GM12891 (cell line): ENCODE measurements at regions not wholly inside any gene's neighbourhood (a gene's known extent, or its start where the extent isn't known, plus 50 kb on each side); places are given as distances from the start of the nearest gene placed in this dataset.
A peak's percentile ranks its signal among the peaks of the same experiment; 100 is the strongest.

Experiments used
- DNase-seq: peaks from one replicate; pipeline ENCODE4 v3.0.0; 2011; ENCODE audit warnings: low spot score; ENCODE audit not compliant: insufficient read length
- FAIRE-seq: peaks from 2 replicates; lab custom pipeline; 2011; peaks lifted over from hg19 to GRCh38; lab: Jason Lieb, UNC
- PAX5 ChIP-seq: IDR thresholded peaks from 2 replicates; pipeline ENCODE4 v1.6.1; 2011; ENCODE audit warnings: low read length, moderate library complexity, mild to moderate bottlenecking; ENCODE audit not compliant: insufficient read depth, severe bottlenecking
- POLR2A ChIP-seq: IDR thresholded peaks from 2 replicates; pipeline ENCODE4 v1.6.1; 2011; ENCODE audit warnings: low read depth, low read length, control low read depth
- POLR2AphosphoS5 ChIP-seq: IDR thresholded peaks from 2 replicates; pipeline ENCODE4 v1.6.1; 2011; ENCODE audit warnings: low read depth, low read length, control low read depth
- POU2F2 ChIP-seq: IDR thresholded peaks from 2 replicates; pipeline ENCODE4 v1.6.1; 2011; ENCODE audit warnings: low read depth, mild to moderate bottlenecking, control low read depth, low read length, moderate library complexity
- SPI1 ChIP-seq: IDR thresholded peaks from 2 replicates; pipeline ENCODE4 v1.6.1; 2011; ENCODE audit warnings: low read depth, low read length, control low read depth
- TAF1 ChIP-seq: IDR thresholded peaks from 2 replicates; pipeline ENCODE4 v1.6.1; 2011; ENCODE audit warnings: low read depth, low read length, control low read depth

GRCh38 chr6:163836876-163837690, 422.6 kb downstream of the QKI start:
- TF ChIP-seq POLR2A (no peak), POLR2AphosphoS5 (no peak), POU2F2 (no peak), PAX5 (no peak), SPI1 (no peak), TAF1 (no peak)
- FAIRE-seq: no peak
- DNase-seq: no peak

GRCh38 chr6:163835439-163836171, 421.1 kb downstream of the QKI start:
- FAIRE-seq (no peak), DNase-seq (no peak)
- TF ChIP-seq SPI1 (peak; percentile 34; the same call in 1 of the 2 replicates), POLR2AphosphoS5 (no peak), POU2F2 (no peak), TAF1 (no peak), POLR2A (no peak), PAX5 (no peak)

- TF ChIP-seq TAF1: no peak
- no peak for TF ChIP-seq POU2F2
- TF ChIP-seq POLR2AphosphoS5: no peak
- no peak for TF ChIP-seq POLR2A
- no peak for TF ChIP-seq PAX5
- TF ChIP-seq SPI1: no peak
- DNase-seq (no peak), FAIRE-seq (no peak)
These were observed 419.9 kb downstream of the QKI start for GRCh38 chr6:163834226-163834970.

GRCh38 chr6:163831736-163832135, 417.2 kb downstream of the QKI start:
- TF ChIP-seq POU2F2 (no peak), SPI1 (no peak), TAF1 (no peak), PAX5 (no peak), POLR2AphosphoS5 (no peak), POLR2A (no peak)
- no peak for FAIRE-seq
- no peak for DNase-seq

GRCh38 chr6:163830641-163831040, 416.1 kb downstream of the QKI start:
- TF ChIP-seq POLR2A: no peak
- TF ChIP-seq POU2F2: no peak
- no peak for TF ChIP-seq SPI1
- no peak for TF ChIP-seq POLR2AphosphoS5
- no peak for TF ChIP-seq PAX5
- TF ChIP-seq TAF1: no peak
- DNase-seq (no peak), FAIRE-seq (no peak)

GRCh38 chr6:163828038-163828795, 413.7 kb downstream of the QKI start:
- FAIRE-seq (no peak), DNase-seq (no peak)
- TF ChIP-seq PAX5 (no peak), POLR2AphosphoS5 (no peak), TAF1 (no peak), POLR2A (no peak), POU2F2 (no peak), SPI1 (no peak)

GRCh38 chr6:163827143-163827542, 412.6 kb downstream of the QKI start:
- FAIRE-seq (no peak), DNase-seq (no peak)
- TF ChIP-seq POLR2AphosphoS5: no peak
- TF ChIP-seq POLR2A: no peak

GRCh38 chr6:163826629-163827028, 412.1 kb downstream of the QKI start:
- FAIRE-seq (no peak), DNase-seq (no peak)
- TF ChIP-seq POLR2AphosphoS5 (no peak), POLR2A (no peak), TAF1 (no peak), POU2F2 (no peak), PAX5 (no peak), SPI1 (no peak)

- no peak for DNase-seq
- TF ChIP-seq POU2F2 (no peak), SPI1 (no peak), POLR2A (no peak), TAF1 (no peak), POLR2AphosphoS5 (no peak), PAX5 (no peak)
- FAIRE-seq: no peak
These were observed 410.5 kb downstream of the QKI start for GRCh38 chr6:163825033-163825432.
